ENCODE measurements at regions not wholly inside any gene's neighbourhood (a gene's known extent, or its start where the extent isn't known, plus 50 kb on each side); places are given as distances from the start of the nearest gene placed in this dataset.

- H3K4me3 ChIP-seq (ENCODE audit: low read depth, low read length): no peak overlapping the region
- no peak for DNase-seq (ENCODE audit: low read depth)
- TF ChIP-seq, protein P1, sequence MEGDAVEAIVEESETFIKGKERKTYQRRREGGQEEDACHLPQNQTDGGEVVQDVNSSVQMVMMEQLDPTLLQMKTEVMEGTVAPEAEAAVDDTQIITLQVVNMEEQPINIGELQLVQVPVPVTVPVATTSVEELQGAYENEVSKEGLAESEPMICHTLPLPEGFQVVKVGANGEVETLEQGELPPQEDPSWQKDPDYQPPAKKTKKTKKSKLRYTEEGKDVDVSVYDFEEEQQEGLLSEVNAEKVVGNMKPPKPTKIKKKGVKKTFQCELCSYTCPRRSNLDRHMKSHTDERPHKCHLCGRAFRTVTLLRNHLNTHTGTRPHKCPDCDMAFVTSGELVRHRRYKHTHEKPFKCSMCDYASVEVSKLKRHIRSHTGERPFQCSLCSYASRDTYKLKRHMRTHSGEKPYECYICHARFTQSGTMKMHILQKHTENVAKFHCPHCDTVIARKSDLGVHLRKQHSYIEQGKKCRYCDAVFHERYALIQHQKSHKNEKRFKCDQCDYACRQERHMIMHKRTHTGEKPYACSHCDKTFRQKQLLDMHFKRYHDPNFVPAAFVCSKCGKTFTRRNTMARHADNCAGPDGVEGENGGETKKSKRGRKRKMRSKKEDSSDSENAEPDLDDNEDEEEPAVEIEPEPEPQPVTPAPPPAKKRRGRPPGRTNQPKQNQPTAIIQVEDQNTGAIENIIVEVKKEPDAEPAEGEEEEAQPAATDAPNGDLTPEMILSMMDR (conservative IDR thresholded peaks at IDR 0.05; ENCODE audit: low read depth, low read length): no peak
Observed at GRCh38 chr2:223460209-223460608, 142.0 kb downstream of the SCG2 start.

DNA sequence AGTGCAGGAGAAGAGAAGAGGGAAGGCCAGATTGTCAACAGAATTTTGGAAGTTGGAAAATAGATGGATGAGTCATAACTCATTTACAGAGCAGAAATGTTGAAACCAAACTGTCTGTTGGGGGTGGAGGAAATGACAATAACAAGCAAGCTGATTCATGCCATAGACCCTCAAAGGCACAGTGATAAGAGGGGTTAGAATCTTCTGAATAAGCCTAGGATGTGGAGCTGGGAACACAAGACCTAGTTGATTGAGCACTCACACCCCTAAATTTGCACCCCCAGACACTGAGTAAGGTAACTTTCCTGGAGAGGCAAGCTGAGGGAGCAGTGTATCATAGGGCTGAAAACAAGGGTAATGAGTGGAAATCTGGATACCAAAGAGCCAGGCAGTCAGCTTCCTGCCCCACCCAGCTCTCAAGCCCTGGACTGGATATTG, 141.4 kb downstream of the SCG2 start:
- TF ChIP-seq, protein P1 (conservative IDR thresholded peaks at IDR 0.05; ENCODE audit: low read depth, low read length): no peak
- H3K4me3 ChIP-seq (ENCODE audit: low read depth, low read length): no peak overlapping the region
- no peak for DNase-seq (ENCODE audit: low read depth)

DNA sequence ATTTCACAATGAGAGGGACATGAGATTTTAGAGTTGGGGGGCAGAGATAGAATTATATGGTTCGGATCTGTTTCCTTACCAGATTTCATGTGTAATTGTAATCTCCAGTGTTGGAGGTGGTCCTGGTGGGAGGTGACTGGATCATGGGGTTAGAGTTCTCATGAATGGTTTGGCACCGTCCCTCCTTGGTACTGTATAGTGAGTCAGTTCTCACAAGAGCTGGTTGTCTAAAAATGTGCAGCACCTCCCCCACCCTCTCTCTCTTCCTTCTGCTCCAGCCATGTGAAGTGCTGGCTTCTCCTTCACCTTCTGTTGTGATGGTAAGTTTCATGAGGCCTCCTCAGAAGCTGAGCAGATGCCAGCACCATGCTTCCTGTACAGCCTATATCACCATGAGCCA, 138.1 kb downstream of the SCG2 start:
- no peak overlapping the region for H3K4me3 ChIP-seq (ENCODE audit: low read depth, low read length)
- TF ChIP-seq, protein P1 (conservative IDR thresholded peaks at IDR 0.05; ENCODE audit: low read depth, low read length): no peak
- DNase-seq (ENCODE audit: low read depth): no peak

GRCh38 chr2:223465793-223466192, 136.4 kb downstream of the SCG2 start:
- TF ChIP-seq, protein P1 (conservative IDR thresholded peaks at IDR 0.05; ENCODE audit: low read depth, low read length): no peak
- DNase-seq (ENCODE audit: low read depth): peak; percentile 100
- no peak overlapping the region for H3K4me3 ChIP-seq (ENCODE audit: low read depth, low read length)

GRCh38 chr2:223467196-223467595, 135.0 kb downstream of the SCG2 start:
- no peak overlapping the region for H3K4me3 ChIP-seq (ENCODE audit: low read depth, low read length)
- DNase-seq (ENCODE audit: low read depth): no peak
- TF ChIP-seq, protein P1 (conservative IDR thresholded peaks at IDR 0.05; ENCODE audit: low read depth, low read length): no peak

DNA sequence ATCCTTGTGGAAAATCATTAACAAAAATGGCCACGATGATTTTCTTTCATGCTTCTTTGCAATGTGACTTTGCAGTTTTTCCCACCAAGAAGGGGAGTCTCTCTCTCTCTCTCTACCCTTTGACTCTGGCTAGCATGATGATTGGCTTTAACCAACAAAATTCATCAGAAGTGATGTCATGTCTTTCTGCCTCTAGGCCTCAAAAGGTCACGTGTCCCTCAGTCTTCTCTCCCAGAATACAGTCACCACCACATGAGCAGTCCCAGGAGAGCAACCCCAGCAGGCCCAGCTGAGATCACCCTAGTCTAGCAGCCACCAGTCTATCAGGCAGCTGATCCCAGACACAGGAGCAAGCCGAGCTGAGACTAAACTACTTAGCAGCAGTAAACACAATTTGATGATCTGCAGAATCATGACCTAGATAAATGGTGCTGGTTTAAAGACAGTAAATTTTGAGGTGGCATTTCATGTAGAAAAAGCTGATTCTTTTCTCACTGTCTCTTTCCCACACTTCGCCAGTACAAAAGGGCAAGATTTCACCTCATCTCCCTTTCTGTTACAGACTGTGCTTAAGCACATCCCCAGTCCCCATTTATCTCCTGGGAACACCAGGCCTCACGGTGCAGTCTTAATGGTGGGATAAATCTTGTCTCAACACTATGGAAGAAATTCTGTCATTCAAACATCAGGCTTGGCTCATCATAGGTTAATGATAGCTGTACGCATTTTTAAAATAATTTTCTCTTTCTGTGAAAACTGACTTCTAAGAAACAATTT, 132.7 kb downstream of the SCG2 start:
- peak; percentile 99 for DNase-seq (ENCODE audit: low read depth)
- no peak overlapping the region for H3K4me3 ChIP-seq (ENCODE audit: low read depth, low read length)
- TF ChIP-seq, protein P1 (conservative IDR thresholded peaks at IDR 0.05; ENCODE audit: low read depth, low read length): no peak

- TF ChIP-seq, protein P1 (conservative IDR thresholded peaks at IDR 0.05; ENCODE audit: low read depth, low read length): no peak
- no peak overlapping the region for H3K4me3 ChIP-seq (ENCODE audit: low read depth, low read length)
- DNase-seq (ENCODE audit: low read depth): no peak
Observed at GRCh38 chr2:223470602-223471001, 131.6 kb downstream of the SCG2 start.
